ENCODE measurements at regions not wholly inside any gene's neighbourhood (a gene's known extent, or its start where the extent isn't known, plus 50 kb on each side); places are given as distances from the start of the nearest gene placed in this dataset.

- no peak for TF ChIP-seq CTCF (IDR thresholded peaks at IDR 0.05)
- TF ChIP-seq REST (IDR thresholded peaks at IDR 0.05; ENCODE audit: insufficient read depth in 1 of 2, low read depth in 2 of 2, low read length in 1 of 2): no peak
Observed at GRCh38 chr14:101171650-101172049, 268.1 kb upstream of the RTL1 start.

All from Panc1 (cell line).